ENCODE measurements at regions not wholly inside any gene's neighbourhood (a gene's known extent, or its start where the extent isn't known, plus 50 kb on each side); places are given as distances from the start of the nearest gene placed in this dataset.

GRCh38 chr5:90289837-90290236 is 119.7 kb downstream of the CETN3 start:
- TF ChIP-seq EZH2 (IDR thresholded peaks at IDR 0.05; ENCODE audit: low read length, unreplicated experiment) (no peak), CTCF (conservative IDR thresholded peaks at IDR 0.05; ENCODE audit: low read depth, low read length) (no peak)

Measured in PC-3 (cell line).